Mesothelial cell of epicardium (in vitro differentiated cells): ENCODE measurements at regions not wholly inside any gene's neighbourhood (a gene's known extent, or its start where the extent isn't known, plus 50 kb on each side); places are given as distances from the start of the nearest gene placed in this dataset.

Experiments
- DNase-seq, 2 experiments: peaks; one replicate each; pipeline ENCODE4 v3.0.0; 2021; ENCODE audit warnings: low spot score in 2 of 2; ENCODE audit not compliant: unreplicated experiment in 2 of 2
- H3K27ac Mint-ChIP-seq: 2 replicates; pipeline ENCODE4 v1.8.0; 2021; ENCODE audit warnings: mixed read lengths
- H3K27me3 Mint-ChIP-seq: 2 replicates; pipeline ENCODE4 v1.8.0; 2021; ENCODE audit warnings: low read depth, mixed read lengths
- H3K36me3 Mint-ChIP-seq: 2 replicates; pipeline ENCODE4 v1.8.0; 2021; ENCODE audit warnings: mixed read lengths
- H3K4me1 Mint-ChIP-seq: 2 replicates; pipeline ENCODE4 v1.8.0; 2021; ENCODE audit warnings: mixed read lengths
- H3K4me3 Mint-ChIP-seq: 2 replicates; pipeline ENCODE4 v1.8.0; 2021; ENCODE audit warnings: mild to moderate bottlenecking, moderate library complexity, mixed read lengths
- H3K9me3 Mint-ChIP-seq: 2 replicates; pipeline ENCODE4 v1.8.0; 2021; ENCODE audit warnings: mixed read lengths
- TF ChIP-seq, protein P1 (sequence below): fragments of 200-600 bp; sonication (generic); IDR thresholded peaks from one replicate; pipeline ENCODE4 v1.5.0; 2021; ENCODE audit warnings: antibody characterized with exemption; ENCODE audit not compliant: unreplicated experiment

DNA sequence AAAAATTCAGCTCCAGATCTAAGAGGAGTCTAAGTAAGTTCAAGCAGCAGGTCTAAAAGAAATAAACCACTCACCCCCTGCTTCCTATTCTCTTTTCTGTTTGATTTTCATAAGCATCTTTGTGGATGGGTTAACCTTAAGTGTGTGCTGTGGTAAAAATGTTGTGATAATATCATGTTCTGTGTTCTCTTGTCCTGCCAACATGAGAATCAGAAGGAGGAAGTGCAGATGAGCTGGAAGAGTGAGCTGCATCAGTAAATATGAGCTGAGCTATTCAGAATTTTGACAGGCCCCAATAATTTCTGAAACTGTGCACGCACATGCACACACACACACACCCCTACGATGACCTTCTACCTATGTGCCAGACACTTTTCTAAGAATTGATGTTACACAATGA, 186.5 kb upstream of the ANKRD55 start:
- no peak overlapping the region for H3K27ac Mint-ChIP-seq
- peaks cover 23% of the 10 kb centered on the region for H3K36me3 Mint-ChIP-seq
- H3K4me1 Mint-ChIP-seq = peaks cover 27% of the 10 kb centered on the region
- H3K27me3 Mint-ChIP-seq = no peaks in the 10 kb centered on the region
- TF ChIP-seq, protein P1, sequence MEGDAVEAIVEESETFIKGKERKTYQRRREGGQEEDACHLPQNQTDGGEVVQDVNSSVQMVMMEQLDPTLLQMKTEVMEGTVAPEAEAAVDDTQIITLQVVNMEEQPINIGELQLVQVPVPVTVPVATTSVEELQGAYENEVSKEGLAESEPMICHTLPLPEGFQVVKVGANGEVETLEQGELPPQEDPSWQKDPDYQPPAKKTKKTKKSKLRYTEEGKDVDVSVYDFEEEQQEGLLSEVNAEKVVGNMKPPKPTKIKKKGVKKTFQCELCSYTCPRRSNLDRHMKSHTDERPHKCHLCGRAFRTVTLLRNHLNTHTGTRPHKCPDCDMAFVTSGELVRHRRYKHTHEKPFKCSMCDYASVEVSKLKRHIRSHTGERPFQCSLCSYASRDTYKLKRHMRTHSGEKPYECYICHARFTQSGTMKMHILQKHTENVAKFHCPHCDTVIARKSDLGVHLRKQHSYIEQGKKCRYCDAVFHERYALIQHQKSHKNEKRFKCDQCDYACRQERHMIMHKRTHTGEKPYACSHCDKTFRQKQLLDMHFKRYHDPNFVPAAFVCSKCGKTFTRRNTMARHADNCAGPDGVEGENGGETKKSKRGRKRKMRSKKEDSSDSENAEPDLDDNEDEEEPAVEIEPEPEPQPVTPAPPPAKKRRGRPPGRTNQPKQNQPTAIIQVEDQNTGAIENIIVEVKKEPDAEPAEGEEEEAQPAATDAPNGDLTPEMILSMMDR = no peak
- H3K4me3 Mint-ChIP-seq = no peak overlapping the region
- no peak for DNase-seq
- peaks cover 43% of the 10 kb centered on the region for H3K9me3 Mint-ChIP-seq

DNA sequence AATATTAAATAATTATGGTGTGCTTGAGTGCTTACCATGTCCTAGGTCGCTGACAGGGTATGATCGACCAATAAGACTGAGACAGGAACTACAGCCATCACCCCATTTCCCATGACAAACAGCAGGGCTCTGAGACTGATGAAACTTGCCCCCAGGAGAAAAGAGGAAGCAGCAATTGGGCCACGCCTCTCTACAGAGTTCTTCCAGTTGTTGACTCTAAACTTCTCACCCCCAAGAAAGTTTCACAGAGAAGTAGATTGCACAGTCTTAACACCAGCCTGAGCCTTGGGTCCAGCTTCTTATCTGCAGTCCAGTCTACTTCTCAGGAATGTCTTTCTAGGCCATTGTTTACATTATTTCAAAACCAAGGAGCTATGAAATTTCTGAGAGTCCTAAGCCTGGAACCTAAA, 182.2 kb upstream of the ANKRD55 start:
- H3K36me3 Mint-ChIP-seq = peaks cover 17% of the 10 kb centered on the region
- H3K4me1 Mint-ChIP-seq = peaks cover 51% of the 10 kb centered on the region
- H3K27me3 Mint-ChIP-seq = no peaks in the 10 kb centered on the region
- peaks cover 29% of the 10 kb centered on the region for H3K9me3 Mint-ChIP-seq
- DNase-seq = no peak
- TF ChIP-seq, protein P1 = no peak
- no peak overlapping the region for H3K4me3 Mint-ChIP-seq
- H3K27ac Mint-ChIP-seq = peak overlapping the region; percentile 84

GRCh38 chr5:56414066-56414465, 180.9 kb upstream of the ANKRD55 start:
- TF ChIP-seq, protein P1 = no peak
- Mint-ChIP-seq H3K9me3 (peaks cover 17% of the 10 kb centered on the region), H3K4me3 (no peak overlapping the region), H3K4me1 (peaks cover 64% of the 10 kb centered on the region), H3K27ac (peak overlapping the region; percentile 15), H3K27me3 (no peaks in the 10 kb centered on the region), H3K36me3 (peaks cover 9% of the 10 kb centered on the region)
- DNase-seq = no peak

- Mint-ChIP-seq H3K4me3 (no peak overlapping the region), H3K27me3 (no peaks in the 10 kb centered on the region), H3K36me3 (peaks cover 6% of the 10 kb centered on the region), H3K27ac (peak overlapping the region; percentile 63), H3K9me3 (peaks cover 12% of the 10 kb centered on the region), H3K4me1 (peaks cover 64% of the 10 kb centered on the region)
- TF ChIP-seq, protein P1 = no peak
- no peak for DNase-seq
Measured at GRCh38 chr5:56413546-56413945, 180.4 kb upstream of the ANKRD55 start.

GRCh38 chr5:56412601-56413379, 179.7 kb upstream of the ANKRD55 start:
- DNase-seq = no peak
- peak overlapping the region; percentile 63 for H3K27ac Mint-ChIP-seq
- peaks cover 6% of the 10 kb centered on the region for H3K9me3 Mint-ChIP-seq
- H3K27me3 Mint-ChIP-seq = no peaks in the 10 kb centered on the region
- H3K36me3 Mint-ChIP-seq = no peaks in the 10 kb centered on the region
- TF ChIP-seq, protein P1 = no peak
- peaks cover 68% of the 10 kb centered on the region for H3K4me1 Mint-ChIP-seq
- no peak overlapping the region for H3K4me3 Mint-ChIP-seq

DNA sequence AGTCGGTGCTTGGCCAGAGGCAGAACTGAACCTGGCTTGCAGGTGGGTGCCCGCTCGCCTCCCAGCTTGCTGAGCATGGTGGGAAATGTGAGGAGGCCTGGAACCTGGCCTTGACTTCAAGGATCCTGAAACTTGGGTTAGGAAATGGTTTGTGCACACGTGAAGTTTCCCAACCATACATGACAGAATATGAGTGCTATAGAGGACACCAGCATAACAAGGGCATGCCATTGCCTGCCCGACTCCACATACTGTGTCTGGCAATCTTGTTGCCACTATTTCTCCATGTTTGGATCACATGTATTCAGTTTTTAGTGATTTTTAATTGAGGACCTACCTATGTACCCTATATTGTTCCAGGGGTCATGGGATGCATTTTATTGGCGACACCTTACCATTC, 177.6 kb upstream of the ANKRD55 start:
- no peak for DNase-seq
- Mint-ChIP-seq H3K27me3 (no peaks in the 10 kb centered on the region), H3K9me3 (no peaks in the 10 kb centered on the region), H3K4me3 (no peak overlapping the region), H3K27ac (no peak overlapping the region), H3K36me3 (no peaks in the 10 kb centered on the region), H3K4me1 (peaks cover 77% of the 10 kb centered on the region)
- TF ChIP-seq, protein P1 = no peak
